ENCODE measurements at regions not wholly inside any gene's neighbourhood (a gene's known extent, or its start where the extent isn't known, plus 50 kb on each side); places are given as distances from the start of the nearest gene placed in this dataset.

- TF ChIP-seq CTCF (IDR thresholded peaks at IDR 0.05) (no peak), POLR2A (IDR thresholded peaks at IDR 0.05) (no peak), POLR2AphosphoS5 (IDR thresholded peaks at IDR 0.05; ENCODE audit: insufficient read depth in 1 of 2, low read depth in 1 of 2) (no peak)
Measured at GRCh38 chr7:132646052-132646451, 69.8 kb upstream of the PLXNA4 start.

Data from vagina (tissue), 2 donors.